H9 (cell line): ENCODE measurements at regions not wholly inside any gene's neighbourhood (a gene's known extent, or its start where the extent isn't known, plus 50 kb on each side); places are given as distances from the start of the nearest gene placed in this dataset.

ENCODE experiments used
- DNase-seq: peaks from one replicate; pipeline ENCODE4 v3.0.0-alpha.2; 2017
- H2AFZ ChIP-seq: one replicate; pipeline ENCODE4 v1.6.1; 2013; ENCODE audit warnings: mild to moderate bottlenecking, low read length, control low read depth, moderate library complexity
- H2AK5ac ChIP-seq: 2 replicates; pipeline ENCODE4 v1.6.1; 2013; ENCODE audit warnings: low read length, control low read depth, mixed read lengths; ENCODE audit not compliant: insufficient read length
- H2BK120ac ChIP-seq: one replicate; pipeline ENCODE4 v1.6.1; 2013; ENCODE audit warnings: low read depth, mild to moderate bottlenecking, low read length, control low read depth, inconsistent platforms; ENCODE audit not compliant: poor library complexity, severe bottlenecking
- H2BK12ac ChIP-seq: 2 replicates; pipeline ENCODE4 v1.6.1; 2013; ENCODE audit warnings: low read length, control low read depth, mixed read lengths, low read depth; ENCODE audit not compliant: insufficient read length
- H2BK15ac ChIP-seq: 2 replicates; pipeline ENCODE4 v1.6.1; 2013; ENCODE audit warnings: low read depth, low read length, control low read depth
- H2BK20ac ChIP-seq: one replicate; pipeline ENCODE4 v1.6.1; 2013; ENCODE audit warnings: low read depth, mild to moderate bottlenecking, low read length, control low read depth, inconsistent platforms; ENCODE audit not compliant: poor library complexity, severe bottlenecking
- H2BK5ac ChIP-seq: 2 replicates; pipeline ENCODE4 v1.6.1; 2013; ENCODE audit warnings: low read length, control low read depth, mixed read lengths; ENCODE audit not compliant: insufficient read length
- H3K14ac ChIP-seq: 2 replicates; pipeline ENCODE4 v1.6.1; 2013; ENCODE audit warnings: low read length, control low read depth; ENCODE audit not compliant: insufficient read depth
- H3K18ac ChIP-seq: 2 replicates; pipeline ENCODE4 v1.6.1; 2013; ENCODE audit warnings: low read depth, mild to moderate bottlenecking, mixed read lengths, low read length, control low read depth; ENCODE audit not compliant: insufficient read length
- H3K23ac ChIP-seq: 2 replicates; pipeline ENCODE4 v1.6.1; 2013; ENCODE audit warnings: low read length, control low read depth, mixed read lengths, low read depth; ENCODE audit not compliant: insufficient read length
- H3K23me2 ChIP-seq: 2 replicates; pipeline ENCODE4 v1.6.1; 2013; ENCODE audit warnings: low read depth, mild to moderate bottlenecking, mixed read lengths, low read length, control low read depth; ENCODE audit not compliant: insufficient read length, poor library complexity, severe bottlenecking
- H3K27ac ChIP-seq: 2 replicates; pipeline ENCODE4 v1.5.1; 2013; ENCODE audit warnings: low read length, control low read depth, mixed read lengths, low read depth; ENCODE audit not compliant: insufficient read length
- H3K27me3 ChIP-seq: 2 replicates; pipeline ENCODE4 v1.6.1; 2013; ENCODE audit warnings: low read length, control low read depth, inconsistent platforms; ENCODE audit not compliant: insufficient read depth
- H3K4ac ChIP-seq: 2 replicates; pipeline ENCODE4 v1.6.1; 2013; ENCODE audit warnings: low read depth, mild to moderate bottlenecking, control low read depth, inconsistent platforms, low read length, moderate library complexity
- H3K4me1 ChIP-seq: 2 replicates; pipeline ENCODE4 v1.6.1; 2013; ENCODE audit warnings: low read length, control low read depth, inconsistent platforms; ENCODE audit not compliant: insufficient read depth
- H3K4me2 ChIP-seq: 2 replicates; pipeline ENCODE4 v1.6.1; 2013; ENCODE audit warnings: low read length, control low read depth, mixed read lengths; ENCODE audit not compliant: insufficient read length, insufficient read depth
- H3K56ac ChIP-seq: 2 replicates; pipeline ENCODE4 v1.6.1; 2013; ENCODE audit warnings: low read depth, mild to moderate bottlenecking, mixed read lengths, low read length, control low read depth; ENCODE audit not compliant: insufficient read length
- H3K79me1 ChIP-seq: 2 replicates; pipeline ENCODE4 v1.6.1; 2013; ENCODE audit warnings: low read depth, mild to moderate bottlenecking, moderate library complexity, low read length, control low read depth, inconsistent platforms; ENCODE audit not compliant: insufficient read depth, poor library complexity, severe bottlenecking
- H3K79me2 ChIP-seq: 2 replicates; pipeline ENCODE4 v1.6.1; 2013; ENCODE audit warnings: low read length, control low read depth, inconsistent platforms; ENCODE audit not compliant: insufficient read depth
- H3K9ac ChIP-seq: 2 replicates; pipeline ENCODE4 v1.6.1; 2013; ENCODE audit warnings: low read length, control low read depth, mixed read lengths; ENCODE audit not compliant: insufficient read length; ENCODE audit errors: extremely low read depth
- H3K9me3 ChIP-seq: one replicate; pipeline ENCODE4 v1.6.1; 2013; ENCODE audit warnings: low read depth, low read length, inconsistent platforms; ENCODE audit not compliant: control insufficient read depth
- H3T11ph ChIP-seq: one replicate; pipeline ENCODE4 v1.6.1; 2013; ENCODE audit warnings: mild to moderate bottlenecking, low read length, control low read depth, inconsistent platforms
- H4K20me1 ChIP-seq: one replicate; pipeline ENCODE4 v1.6.1; 2013; ENCODE audit not compliant: control insufficient read depth, insufficient read length, insufficient read depth
- H4K5ac ChIP-seq: 2 replicates; pipeline ENCODE4 v1.6.1; 2013; ENCODE audit warnings: low read depth, mild to moderate bottlenecking, mixed read lengths, low read length, control low read depth; ENCODE audit not compliant: insufficient read length
- H4K8ac ChIP-seq: replicated peaks from 2 replicates; pipeline ENCODE4 v1.6.1; 2013; ENCODE audit warnings: low read length, control low read depth, mixed read lengths, low read depth; ENCODE audit not compliant: insufficient read length
- H4K91ac ChIP-seq: 2 replicates; pipeline ENCODE4 v1.6.1; 2013; ENCODE audit warnings: low read depth, mild to moderate bottlenecking, moderate library complexity, mixed read lengths, low read length, control low read depth; ENCODE audit not compliant: insufficient read length
- H3K27ac Mint-ChIP-seq, 3 experiments: 2 replicates in 2 of 3; 3 replicates in 1 of 3; pipeline ENCODE4 v1.8.0; 2020 to 2021; ENCODE audit warnings: mixed read lengths in 3 of 3, mild to moderate bottlenecking in 1 of 3, moderate library complexity in 1 of 3
- H3K27me3 Mint-ChIP-seq: 2 replicates; pipeline ENCODE4 v1.8.0; 2021; ENCODE audit warnings: low read depth, mild to moderate bottlenecking, moderate library complexity, mixed read lengths
- H3K36me3 Mint-ChIP-seq, 3 experiments: 2 replicates in 2 of 3; 3 replicates in 1 of 3; pipeline ENCODE4 v1.8.0; 2020 to 2021; ENCODE audit warnings: low read depth in 3 of 3, mixed read lengths in 3 of 3; ENCODE audit not compliant: insufficient read depth in 1 of 3
- H3K4me1 Mint-ChIP-seq, 2 experiments: 2 replicates each; pipeline ENCODE4 v1.8.0; 2020; ENCODE audit warnings: mixed read lengths in 2 of 2
- H3K4me3 Mint-ChIP-seq, 2 experiments: 2 replicates in 1 of 2; 3 replicates in 1 of 2; pipeline ENCODE4 v1.8.0; 2020 to 2021; ENCODE audit warnings: mild to moderate bottlenecking in 2 of 2, mixed read lengths in 2 of 2, moderate library complexity in 1 of 2
- H3K9me3 Mint-ChIP-seq, 2 experiments: 2 replicates in 1 of 2; 3 replicates in 1 of 2; pipeline ENCODE4 v1.8.0; 2020; ENCODE audit warnings: mild to moderate bottlenecking in 2 of 2, mixed read lengths in 2 of 2, moderate library complexity in 1 of 2
- CTCF ChIP-seq: fragments of 200-600 bp; sonication (generic); conservative IDR thresholded peaks from 3 replicates; pipeline ENCODE4 v1.8.0; 2021; ENCODE audit warnings: antibody characterized with exemption, mild to moderate bottlenecking
- WGBS: extraction: QIAGEN DNeasy Blood & Tissue Kit; methylation state at CpG from one replicate; pipeline ENCODE4 v1.1.7; 2013; ENCODE audit warnings: missing lambda C conversion rate, low lambda C conversion rate, mixed read lengths; ENCODE audit not compliant: insufficient read length; ENCODE audit errors: extremely low coverage; 5-methylcytosine and 5-hydroxymethylcytosine counted together

- peak overlapping the region; percentile 66 to 85 (median 68); a peak in 6 of 7 replicates for H3K27ac Mint-ChIP-seq
- Histone ChIP-seq H4K91ac (no peak overlapping the region), H3K18ac (no peak overlapping the region), H3K4me2 (no peak overlapping the region), H3K23ac (no peak overlapping the region), H3K56ac (no peak overlapping the region), H3K14ac (no peak overlapping the region), H3K23me2 (no peaks in the 10 kb centered on the region), H3K27ac (no peak overlapping the region), H2AFZ (no peak overlapping the region), H3K4ac (no peak overlapping the region), H3K9me3 (peaks cover 6% of the 10 kb centered on the region), H2BK5ac (no peak overlapping the region), H2BK15ac (no peak overlapping the region), H2BK120ac (no peak overlapping the region), H3K4me1 (no peaks in the 10 kb centered on the region), H3K27me3 (no peaks in the 10 kb centered on the region), H3K79me1 (no peaks in the 10 kb centered on the region), H2BK12ac (no peak overlapping the region), H3K79me2 (no peaks in the 10 kb centered on the region), H3T11ph (no peak overlapping the region), H4K5ac (no peak overlapping the region), H2BK20ac (no peak overlapping the region), H2AK5ac (no peak overlapping the region), H3K9ac (no peak overlapping the region), H4K20me1 (no peaks in the 10 kb centered on the region), H4K8ac (no peak overlapping the region)
- DNase-seq: no peak
- peaks cover 21 to 42% (median 21%) of the 10 kb centered on the region in 3 experiments for H3K36me3 Mint-ChIP-seq
- no peak for TF ChIP-seq CTCF
- H3K4me1 Mint-ChIP-seq: peaks cover 44 to 51% of the 10 kb centered on the region in 2 experiments
- peaks cover 19 to 22% of the 10 kb centered on the region in 2 experiments for H3K9me3 Mint-ChIP-seq
- no CpG with 5 or more reads among the region's 2 CpGs for WGBS
- peak overlapping the region in 1 of 2 experiments; percentile 42; a peak in 2 of 5 replicates for H3K4me3 Mint-ChIP-seq
- H3K27me3 Mint-ChIP-seq: no peaks in the 10 kb centered on the region
These were observed 1478.3 kb downstream of the C4orf33 start for GRCh38 chr4:130574215-130574614.
